M059J (cell line): ENCODE measurements at regions not wholly inside any gene's neighbourhood (a gene's known extent, or its start where the extent isn't known, plus 50 kb on each side); places are given as distances from the start of the nearest gene placed in this dataset.
"Not testable (repeated sequence)": the region's sequence is repeated elsewhere in the genome, so short reads cannot be mapped to it uniquely, and the experiment has no call there.

Experiments used
- DNase-seq: peaks from one replicate; pipeline ENCODE4 v3.0.0-alpha.2; 2012; ENCODE audit warnings: low read depth

DNA sequence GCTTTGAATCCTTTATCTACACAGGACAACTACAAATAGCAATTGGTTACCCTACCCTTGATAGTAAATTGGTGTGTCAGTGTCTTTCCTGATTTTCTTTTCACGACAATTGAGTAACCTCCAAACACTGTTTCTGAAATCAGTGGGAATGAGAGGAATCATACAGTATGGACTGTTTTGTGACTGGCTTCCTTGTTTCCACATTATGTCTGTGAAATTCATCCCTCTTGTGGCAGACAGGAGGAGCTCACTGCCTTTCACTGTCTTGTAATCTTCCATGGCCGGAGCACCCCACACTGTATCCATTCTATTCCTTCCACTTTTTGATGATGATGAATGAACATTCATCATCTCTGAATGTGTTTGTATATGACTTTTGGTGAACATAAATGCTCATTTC is 164.0 kb upstream of the PZP start:
- peak; percentile 12 for DNase-seq

DNA sequence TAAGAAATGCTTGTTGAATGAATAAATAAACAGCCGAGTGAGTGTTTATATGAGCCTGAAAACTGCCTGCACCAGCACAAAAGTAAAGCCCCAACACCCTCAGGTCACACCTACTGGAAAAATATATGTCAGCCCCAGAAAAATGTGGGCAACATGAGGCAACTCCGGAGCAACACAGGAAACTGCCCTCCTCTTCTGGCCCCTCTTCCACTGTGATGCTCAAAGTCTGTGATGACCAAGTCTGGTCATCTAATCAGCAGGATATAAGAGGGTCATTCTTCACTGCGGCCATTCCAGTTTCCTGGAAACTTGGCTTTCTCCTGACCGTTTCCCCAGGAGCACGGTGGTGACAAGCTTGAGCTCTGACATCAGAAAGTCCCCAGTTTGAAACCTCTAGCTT is 159.6 kb upstream of the PZP start:
- no peak for DNase-seq

DNA sequence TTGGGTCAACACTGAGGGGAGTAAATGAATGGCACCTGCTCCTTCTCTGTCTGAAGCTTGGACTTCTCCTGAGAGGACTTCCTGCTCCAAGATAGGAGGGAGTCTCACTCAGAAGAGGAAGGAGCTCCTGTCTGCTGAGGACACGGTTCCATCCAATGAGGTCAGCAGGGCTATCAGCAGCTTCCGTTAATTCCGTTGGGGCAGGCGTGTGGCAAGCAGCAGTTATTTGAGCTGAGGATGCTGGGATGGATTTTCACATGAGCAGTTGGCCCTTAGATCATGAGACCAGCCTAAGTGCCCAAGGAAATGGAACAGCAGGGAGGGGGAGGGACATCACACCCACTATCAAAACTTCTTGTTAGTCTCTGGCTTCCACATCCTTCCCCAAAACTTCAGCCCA is 159.0 kb upstream of the PZP start:
- no peak for DNase-seq

DNA sequence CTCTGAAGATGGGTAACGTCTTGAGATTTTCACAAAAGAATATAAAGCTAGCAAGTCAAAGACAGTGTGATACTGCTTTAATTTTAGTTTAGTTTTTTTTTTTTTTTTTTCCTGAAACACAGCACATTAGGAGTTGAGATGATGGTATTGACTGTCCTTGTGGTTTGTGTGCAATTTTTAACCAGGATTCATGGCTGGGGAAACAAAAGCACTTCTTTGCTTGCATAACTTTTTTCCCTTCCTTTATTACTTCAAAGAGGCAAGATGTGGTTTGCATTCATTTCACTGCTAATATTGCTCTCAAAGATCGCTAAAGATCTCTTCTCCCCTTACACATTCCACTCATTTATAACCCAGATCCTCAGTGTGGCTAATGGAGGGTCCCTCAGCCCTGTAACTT is 157.1 kb upstream of the PZP start:
- peak; percentile 38 for DNase-seq

DNA sequence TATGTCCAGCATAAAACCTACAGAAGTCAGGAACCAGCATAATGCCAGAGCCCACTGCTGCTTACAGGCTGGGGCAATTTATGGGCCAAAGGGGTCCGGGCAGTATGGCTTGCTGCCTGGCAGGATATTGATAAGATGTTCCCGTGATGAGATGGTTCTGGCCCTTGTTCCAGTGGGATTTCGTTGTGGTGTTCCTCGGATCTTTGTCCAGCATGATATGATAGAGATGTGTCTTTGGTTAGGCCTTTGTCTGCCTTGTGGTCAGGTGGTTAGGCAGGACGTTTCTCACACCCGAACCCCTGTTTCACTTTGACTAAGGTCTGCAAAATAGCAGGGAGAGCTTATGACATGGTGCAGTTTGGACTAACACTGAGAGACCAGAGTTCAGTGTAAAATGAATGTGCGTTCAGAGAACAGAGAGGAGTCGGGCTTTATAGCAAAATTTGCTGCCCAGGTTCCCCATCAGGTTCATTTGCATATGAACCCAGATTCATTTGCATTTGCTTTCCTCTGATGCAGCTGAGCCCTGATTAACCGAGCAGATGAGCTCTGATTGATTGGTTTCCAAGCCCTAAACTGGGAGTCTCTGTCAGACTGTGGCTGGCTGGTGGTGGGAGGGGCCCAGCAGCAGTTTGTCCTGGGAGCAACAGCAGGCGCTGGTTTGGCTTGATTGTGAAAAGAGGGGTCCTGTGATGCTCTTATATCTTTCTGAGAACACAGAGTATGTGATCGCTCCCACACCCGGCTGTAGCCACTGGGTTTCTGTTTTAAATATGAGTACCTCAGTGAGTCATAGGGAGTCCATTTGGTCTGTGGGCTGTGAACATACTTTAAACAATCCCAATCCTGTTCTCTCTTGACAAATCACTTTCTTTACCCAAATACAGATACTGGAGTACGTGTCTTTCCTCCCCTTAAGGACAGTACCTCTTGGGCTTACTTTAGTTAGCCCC is 156.3 kb upstream of the PZP start:
- peak; percentile 76 for DNase-seq

DNA sequence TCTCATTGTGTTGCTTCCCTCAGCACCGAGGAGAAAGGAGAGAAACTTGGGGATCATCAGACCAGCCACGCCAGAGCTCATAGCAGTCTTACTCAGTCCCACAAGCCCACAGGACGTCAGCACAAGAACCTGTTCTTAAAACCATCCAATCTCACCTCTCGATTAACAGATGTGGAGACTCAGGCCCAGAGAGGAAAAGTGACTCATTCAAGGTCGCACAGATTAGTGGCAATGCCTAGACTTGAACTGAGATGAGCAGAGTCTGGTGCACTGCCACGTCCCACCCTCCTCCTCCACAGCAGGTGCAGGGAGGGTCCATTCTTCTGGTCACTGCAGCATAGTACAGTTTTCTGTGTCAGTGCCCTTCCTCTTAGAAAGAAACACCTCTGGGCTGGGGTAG is 154.9 kb upstream of the PZP start:
- DNase-seq, result no peak

DNA sequence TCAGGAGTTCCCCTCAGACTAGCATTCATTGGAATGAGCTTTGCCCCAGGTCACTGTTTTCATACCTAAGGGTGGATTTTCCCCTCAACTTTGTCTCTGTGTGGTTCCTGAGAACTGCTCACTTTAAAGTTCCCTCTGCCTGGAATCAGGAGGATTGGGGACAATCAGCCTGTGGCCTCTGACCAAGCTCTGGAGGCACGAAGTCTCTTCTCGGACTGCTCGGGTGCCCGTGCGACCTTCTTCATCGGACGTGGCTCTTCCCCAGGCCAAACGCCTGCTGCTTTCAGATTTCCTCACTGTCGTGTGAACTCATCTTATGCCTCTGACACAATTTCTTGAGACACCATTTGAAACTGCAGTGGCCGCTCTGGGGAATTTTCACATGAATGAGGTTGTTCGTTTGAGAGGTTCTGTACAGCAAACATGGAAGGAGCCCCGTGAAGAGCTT is 153.7 kb upstream of the PZP start:
- DNase-seq, result no peak

DNA sequence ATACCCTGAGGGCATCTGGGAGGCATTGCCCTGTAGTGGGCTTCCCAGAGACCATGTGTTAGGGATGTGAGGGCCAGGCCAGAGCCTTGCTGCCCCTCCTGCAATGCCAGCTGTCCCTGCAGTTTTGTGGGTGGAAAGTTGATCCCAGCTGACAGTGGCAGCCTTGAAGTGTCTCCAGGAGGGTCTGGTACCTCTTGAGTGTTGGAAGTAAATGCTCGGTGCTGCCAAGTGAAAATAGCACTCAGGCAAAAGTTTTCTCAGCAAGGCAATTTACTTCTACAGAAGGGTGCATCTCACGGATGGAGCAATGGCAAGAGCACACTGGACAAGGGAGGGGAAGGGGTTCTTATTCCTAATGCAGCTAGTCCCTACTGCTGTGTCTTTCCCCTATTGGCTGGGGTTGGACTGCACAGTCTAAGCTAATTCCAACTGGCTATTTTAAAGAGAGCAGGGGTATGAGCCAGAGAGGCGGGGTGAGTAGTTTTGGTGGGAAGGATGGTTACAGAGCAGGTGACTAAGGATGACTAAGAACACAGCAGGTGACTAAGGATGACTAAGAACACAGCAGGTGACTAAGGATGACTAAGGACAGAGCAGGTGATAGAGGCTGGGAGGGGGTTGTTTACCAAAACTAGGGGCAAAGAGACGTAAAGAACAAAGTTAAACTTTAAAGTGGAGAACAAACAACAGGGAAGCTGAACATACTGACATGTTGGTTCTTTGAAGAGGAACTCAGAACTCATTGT is 146.0 kb upstream of the PZP start:
- not testable (repeated sequence) for DNase-seq

DNA sequence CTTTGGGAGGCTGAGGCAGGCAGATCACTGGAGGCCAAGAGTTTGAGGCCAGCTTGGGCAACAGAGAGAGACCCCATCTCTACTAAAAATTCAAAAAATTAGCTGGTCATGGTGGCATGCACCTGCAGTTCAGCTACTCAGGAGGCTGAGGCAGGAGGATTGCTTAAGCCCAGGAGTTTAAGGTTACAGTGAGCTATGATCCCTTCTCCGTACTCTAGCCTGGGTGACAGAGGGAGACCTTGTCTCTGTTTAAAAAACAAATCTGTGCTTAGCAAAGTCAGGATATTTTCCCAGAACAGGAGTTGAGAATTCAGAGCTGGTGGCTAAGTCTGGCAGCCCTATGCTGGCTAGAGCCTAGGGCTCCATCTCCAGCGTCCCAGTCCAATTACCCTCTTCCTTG is 142.9 kb upstream of the PZP start:
- no peak for DNase-seq

DNA sequence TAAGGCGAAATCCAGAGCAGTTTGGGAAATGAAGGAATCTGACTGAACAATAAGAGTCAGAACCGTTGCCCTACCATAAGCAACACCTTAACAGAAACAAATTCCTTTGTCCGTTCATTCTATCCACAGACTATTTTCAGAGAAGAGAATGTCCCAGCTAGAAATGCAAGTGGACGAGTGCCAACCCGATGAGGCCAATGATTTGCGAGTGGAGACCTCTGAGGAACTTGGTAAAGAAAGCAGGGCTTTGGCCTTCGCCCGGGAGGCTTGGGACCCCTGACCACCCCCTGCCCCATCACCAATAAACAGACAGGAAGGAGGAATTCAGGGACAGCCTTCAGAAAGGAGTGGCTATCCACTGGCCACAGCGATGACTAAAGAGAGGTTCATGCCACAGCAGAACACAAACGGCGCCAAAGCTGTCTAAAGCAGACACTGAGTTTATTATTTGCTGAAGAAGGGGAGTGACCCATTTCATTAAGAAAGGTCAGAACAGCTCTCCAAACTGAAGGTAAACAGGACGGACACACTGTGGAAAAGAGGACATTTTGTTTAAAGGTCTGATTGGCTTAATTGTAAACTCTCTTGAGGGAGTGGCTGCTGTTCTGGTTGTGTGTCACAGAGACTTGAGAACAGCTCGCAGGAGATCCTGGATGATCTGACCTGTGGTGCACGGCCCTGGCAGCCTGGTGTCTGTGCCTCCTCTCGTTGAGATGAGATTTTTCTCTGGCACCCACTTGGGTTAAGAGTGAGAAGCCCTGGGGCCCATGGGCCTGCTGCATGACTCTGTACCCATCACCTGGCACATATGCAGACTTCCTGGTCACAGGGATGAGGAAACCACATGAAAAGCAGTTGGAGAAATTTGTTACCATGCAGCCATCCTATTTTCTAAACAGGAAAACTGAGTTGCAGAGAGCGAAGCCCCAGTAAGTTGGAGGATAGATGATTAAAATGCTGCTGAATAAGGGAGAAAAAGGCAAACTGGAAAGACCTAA is 142.0 kb upstream of the PZP start:
- peak; percentile 69 for DNase-seq

DNA sequence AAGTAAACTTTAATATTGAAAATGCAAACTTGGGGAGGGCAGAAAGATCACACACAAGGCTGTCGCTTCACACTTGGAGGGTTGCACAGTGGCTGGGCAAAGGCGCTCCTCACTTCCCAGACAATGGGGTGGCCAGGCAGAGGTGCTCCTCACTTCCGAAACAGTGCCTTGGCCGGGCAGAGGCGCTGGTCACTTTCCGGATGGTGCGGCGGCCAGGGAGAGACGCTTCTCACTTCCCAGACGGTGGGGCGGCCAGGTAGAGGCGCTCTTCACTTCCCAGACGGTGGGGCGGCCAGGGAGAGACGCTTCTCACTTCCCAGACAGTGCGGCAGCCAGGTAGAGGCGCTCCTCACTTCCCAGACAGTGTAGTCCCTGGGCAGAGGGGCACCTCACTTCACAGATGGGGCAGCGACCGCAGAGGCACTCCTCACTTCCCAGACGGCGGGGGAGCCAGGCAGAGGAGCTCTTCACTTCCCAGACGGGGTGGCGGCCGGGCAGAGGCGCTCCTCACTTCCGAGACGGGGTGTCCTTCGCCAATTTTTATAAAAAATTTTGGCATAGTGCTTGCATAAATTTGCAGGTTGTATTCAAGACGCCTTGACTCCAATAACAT is 140.8 kb upstream of the PZP start:
- no peak for DNase-seq

DNA sequence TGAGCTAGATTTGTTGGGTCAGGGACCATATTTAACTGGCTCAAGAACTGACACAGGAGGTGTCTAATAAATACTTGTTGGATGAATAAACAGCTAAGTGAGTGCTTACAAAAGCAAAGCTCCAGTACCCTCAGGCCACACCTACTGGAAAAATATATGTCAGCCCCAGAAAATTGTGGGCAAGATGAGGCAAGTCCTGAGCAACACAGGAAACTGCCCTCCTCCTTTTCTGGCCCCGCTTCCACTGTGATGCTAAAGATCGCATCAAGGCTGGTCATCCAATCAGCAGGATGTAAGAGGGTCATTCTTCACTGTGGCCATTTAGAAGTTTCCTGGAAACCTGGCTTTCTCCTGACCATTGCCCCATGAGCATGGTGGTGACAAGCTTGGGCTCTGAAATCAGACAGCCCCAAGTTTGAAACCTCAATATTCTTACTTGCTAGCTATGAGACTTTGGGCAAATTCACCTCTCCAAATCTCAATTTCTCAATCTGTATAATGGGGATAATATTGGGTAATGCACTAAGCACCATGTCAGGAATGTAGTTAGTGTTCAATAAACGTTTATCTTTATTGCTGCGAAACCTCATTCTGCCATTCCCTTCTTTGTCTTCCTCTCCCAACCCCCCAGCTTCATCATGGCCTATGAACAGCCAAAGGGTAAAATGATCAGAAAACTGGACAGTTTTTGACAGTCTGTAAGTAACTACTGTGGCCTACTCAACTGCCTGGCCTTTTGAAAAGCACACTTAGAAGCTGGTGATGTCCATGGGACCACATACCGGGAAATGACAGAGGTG is 139.3 kb upstream of the PZP start:
- DNase-seq, result peak; percentile 70

DNA sequence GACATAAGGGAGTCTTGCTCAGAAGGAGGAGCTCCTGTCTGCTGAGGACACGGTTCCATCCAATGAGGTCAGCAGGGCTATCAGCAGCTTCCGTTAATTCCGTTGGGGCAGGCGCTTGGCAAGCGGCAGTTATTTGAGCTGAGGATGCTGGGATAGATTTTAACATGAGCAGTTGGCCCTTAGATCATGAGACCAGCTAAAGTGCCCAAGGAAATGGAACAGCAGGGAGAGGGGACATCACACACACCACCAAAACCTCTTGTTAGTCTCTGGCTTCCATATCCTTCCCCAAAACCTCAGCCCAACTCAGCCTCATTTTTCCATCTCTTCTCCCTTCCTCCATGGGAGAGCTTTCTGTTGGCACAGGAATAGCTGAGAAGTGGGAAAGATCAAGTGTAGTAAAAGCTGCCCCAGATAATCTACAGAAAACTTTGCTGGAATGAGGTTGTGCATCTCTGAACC is 138.7 kb upstream of the PZP start:
- no peak for DNase-seq

DNA sequence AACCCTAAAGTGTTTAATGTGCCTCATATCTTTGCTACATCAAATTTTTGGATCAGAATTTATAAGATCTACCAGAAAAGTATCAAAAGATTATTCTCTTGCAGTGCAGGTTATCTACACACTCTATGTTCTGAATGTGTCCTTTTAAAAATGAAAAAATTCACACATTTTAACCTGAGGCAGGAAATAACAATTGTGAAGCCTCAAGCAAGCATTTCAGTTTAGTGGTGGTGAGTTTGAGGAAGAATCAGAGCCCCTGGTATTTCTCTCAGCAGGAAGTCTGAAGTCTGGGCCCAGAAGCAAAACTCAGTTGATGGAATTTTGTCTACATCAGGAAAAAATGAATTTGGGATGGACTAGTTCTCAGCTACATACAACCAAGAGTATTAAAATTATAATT is 137.0 kb upstream of the PZP start:
- DNase-seq, result no peak

DNA sequence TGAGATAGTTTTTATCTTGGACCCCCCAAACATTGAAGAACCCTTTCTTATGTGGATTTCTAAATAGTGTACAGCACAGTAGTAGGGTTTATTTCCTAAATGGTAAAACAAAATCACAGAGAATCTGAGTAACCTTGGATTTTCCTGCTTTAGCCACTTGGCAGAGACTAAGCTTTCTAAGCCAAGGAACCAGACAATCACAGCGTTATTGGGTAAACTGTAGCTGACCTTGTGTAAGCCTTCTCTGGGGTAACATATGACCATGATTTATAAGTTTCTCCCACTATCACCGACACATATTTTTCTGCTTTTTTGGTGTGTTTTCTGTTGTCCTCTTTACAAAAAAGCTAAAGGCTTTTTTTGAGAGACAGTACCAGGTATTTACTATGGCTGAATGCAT is 136.3 kb upstream of the PZP start:
- DNase-seq, result no peak

DNA sequence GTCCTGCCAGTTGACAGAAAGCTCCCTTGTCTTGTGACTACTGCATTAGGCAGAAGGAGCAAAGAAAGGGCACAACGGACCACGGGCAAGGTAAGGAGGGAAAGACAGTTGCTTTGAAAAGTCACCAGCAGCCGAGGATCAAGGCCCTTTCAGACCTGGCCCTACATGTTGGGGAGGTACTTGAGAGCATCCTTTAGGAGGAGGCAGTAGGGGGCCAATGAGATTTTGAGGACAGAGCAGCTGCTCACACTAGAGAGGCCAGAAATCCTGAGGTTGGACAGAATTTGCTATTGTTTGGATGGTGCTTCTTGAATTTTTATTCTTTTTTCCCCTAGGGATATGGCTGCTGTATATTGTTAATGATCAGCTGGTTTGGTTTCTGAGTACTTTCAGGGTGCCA is 135.5 kb upstream of the PZP start:
- no peak for DNase-seq

DNA sequence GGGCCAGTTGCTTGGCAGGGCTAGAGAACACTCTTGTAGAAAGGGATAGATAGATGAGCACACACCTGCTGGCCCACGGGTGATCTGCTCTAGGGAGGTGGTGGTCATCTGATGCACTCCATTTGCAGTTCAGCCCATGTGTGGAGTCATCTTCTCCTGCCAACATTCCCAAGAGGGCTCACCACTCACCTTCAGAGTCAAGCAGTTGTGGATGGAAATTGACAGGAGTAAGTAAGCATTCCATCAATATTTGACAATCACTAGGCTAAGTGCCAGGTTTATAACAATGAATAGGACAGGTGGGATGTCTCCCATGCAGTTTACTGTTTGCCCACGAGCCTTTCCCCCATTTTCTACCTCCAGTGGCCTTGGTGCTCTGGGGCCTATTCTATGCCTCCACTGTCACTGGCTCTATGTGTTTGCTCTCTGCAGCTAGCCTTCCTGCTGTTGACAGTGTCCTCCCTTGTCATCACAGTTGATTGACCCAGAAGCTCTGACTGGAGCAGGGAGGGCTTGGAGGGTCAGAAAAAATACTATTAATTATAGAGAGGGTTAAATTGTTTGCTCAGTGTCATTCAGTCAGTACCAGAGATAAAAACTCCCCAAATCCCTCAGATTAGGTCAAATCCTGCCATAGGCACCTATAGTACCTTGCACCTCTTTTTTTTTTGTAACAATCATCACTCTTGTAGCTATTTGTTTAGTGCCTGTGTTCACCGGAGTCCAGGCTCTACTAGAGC is 134.6 kb upstream of the PZP start:
- no peak for DNase-seq

DNA sequence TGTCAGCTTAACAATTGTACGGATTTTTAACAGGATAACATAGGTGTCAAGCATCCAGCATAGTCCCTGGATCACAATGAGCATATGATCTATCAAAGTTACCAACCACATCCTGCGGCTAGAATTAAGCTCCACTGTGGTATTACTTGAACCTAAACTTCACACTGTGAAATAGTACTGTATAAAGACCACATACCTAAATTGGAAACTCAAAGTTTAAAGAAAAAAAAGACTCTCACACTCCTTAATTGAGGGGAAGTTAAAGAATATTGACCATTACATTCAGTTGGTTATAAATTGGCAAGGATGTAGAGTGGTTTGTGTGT is 133.0 kb upstream of the PZP start:
- no peak for DNase-seq

DNA sequence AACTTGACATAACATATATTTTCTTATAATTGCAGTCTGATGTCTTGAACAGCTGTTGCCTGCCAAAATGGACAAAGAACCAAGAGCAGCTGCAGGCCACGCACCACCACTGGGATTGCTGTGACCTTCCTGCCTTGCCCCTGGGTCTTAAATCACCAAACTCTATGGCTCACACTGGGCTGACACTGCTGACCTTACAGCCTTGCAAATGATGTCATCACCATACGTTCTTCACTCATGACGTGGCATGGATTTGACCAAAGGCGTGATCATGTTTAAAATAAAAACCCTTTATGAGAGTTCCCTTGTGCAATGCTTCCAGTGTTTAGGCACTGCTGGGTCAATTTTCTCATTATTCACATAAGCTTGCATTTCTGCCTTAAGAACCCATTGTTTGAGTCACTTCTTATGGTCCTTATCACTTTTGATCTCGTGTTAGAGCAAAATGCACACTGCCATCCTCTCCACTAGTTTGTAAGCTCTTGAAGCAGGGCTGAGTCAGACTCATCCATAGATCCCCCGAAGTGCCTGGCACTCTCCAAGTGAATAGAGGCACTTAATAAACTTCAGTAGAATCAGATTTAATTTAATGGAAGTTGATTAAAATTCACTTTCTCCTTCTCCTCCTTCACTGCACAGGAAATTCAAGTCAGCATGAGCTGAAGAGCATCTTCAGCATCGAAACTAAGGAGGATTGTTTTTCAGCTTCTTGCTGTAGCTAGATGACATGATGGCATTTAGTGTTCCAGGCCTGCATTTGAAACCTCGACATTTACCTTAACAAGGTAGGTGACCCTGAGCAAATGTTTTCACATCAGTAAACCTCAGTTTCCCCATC is 132.4 kb upstream of the PZP start:
- DNase-seq, result peak; percentile 81
